Lung (tissue), 11 donors: ENCODE measurements at regions not wholly inside any gene's neighbourhood (a gene's known extent, or its start where the extent isn't known, plus 50 kb on each side); places are given as distances from the start of the nearest gene placed in this dataset.
A peak's percentile ranks its signal among the peaks of the same experiment; 100 is the strongest.

Experiments
- ATAC-seq: fragments of 200-7000 bp; cut with Tn5 transposase; one replicate; pipeline ENCODE4 v1.9.1; 2020; ENCODE audit warnings: moderate number of reproducible peaks; ENCODE audit not compliant: insufficient read depth, low FRiP score
- DNase-seq, 3 donors: peaks; one replicate each; pipeline ENCODE4 v3.0.0-alpha.2; 2013 to 2017
- H3K27ac ChIP-seq, 2 donors: one replicate each; pipeline ENCODE4 v1.5.1; 2013; ENCODE audit warnings: mild to moderate bottlenecking in 2 of 2, moderate library complexity in 2 of 2, control low read depth in 1 of 2, inconsistent platforms in 1 of 2, low read depth in 1 of 2, low read length in 1 of 2
- H3K27me3 ChIP-seq, 3 donors: one replicate each; pipeline ENCODE4 v1.5.1; 2013; ENCODE audit warnings: low read length in 2 of 3; ENCODE audit not compliant: control insufficient read depth in 3 of 3, insufficient read depth in 3 of 3
- H3K36me3 ChIP-seq, 4 donors: one replicate each; pipeline ENCODE4 v1.5.1; 2013; ENCODE audit warnings: low read length in 4 of 4, mild to moderate bottlenecking in 1 of 4, moderate library complexity in 1 of 4; ENCODE audit not compliant: control insufficient read depth in 4 of 4, insufficient read depth in 4 of 4
- H3K4me1 ChIP-seq, 5 donors: one replicate each; pipeline ENCODE4 v1.5.1; 2013; ENCODE audit warnings: low read length in 5 of 5, mild to moderate bottlenecking in 2 of 5, moderate library complexity in 1 of 5; ENCODE audit not compliant: control insufficient read depth in 5 of 5, insufficient read depth in 5 of 5
- H3K4me3 ChIP-seq: one replicate; pipeline ENCODE4 v1.5.1; 2013; ENCODE audit warnings: mild to moderate bottlenecking, control low read depth, moderate library complexity
- H3K9ac ChIP-seq, 2 donors: one replicate each; pipeline ENCODE4 v1.5.1; 2013; ENCODE audit warnings: low read length in 2 of 2, control low read depth in 1 of 2; ENCODE audit not compliant: insufficient read depth in 1 of 2
- H3K9me3 ChIP-seq, 4 donors: one replicate each; pipeline ENCODE4 v1.5.1; 2013; ENCODE audit warnings: low read length in 3 of 4, mild to moderate bottlenecking in 1 of 4, moderate library complexity in 1 of 4; ENCODE audit not compliant: control insufficient read depth in 4 of 4, insufficient read depth in 3 of 4
- WGBS, 2 donors: extraction: QIAGEN DNeasy Blood & Tissue Kit; methylation state at CpG; one replicate each; pipeline ENCODE4 v1.1.7; 2013; 5-methylcytosine and 5-hydroxymethylcytosine counted together
- TF ChIP-seq, protein P1 (sequence below): IDR thresholded peaks from 2 replicates; pipeline ENCODE4 v1.5.1; 2012; ENCODE audit warnings: mild to moderate bottlenecking; ENCODE audit errors: control extremely low read depth, extremely low read depth
- donor health status: control.
- donor health status: control.
- donor health status: Bipolar disorder and iron deficiency.
- donor health status: healthy.
- donor health status: DM: yes; HTN: yes; CAD: no.

DNA sequence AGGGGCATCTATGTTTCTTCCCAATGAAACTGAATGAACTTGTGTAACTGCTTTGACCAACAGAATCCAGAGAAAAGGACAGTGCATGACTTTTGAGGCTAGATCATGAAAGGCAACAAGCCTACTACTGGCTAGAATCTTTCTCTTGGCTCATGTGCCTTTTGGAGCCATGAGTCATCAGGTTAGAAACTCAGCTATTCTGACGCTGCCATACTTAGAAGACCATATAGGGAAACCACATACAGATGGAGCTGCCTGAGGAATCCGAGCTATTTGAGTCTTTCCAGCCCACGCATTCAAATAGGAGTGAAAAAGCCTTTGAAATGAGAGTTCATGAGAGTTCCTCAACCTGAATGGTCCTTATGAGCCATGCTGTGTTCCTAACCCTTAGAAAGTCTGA lies 738.5 kb upstream of the CHRM3 start:
- Histone ChIP-seq H3K36me3 (no peaks in the 10 kb centered on the region), H3K9me3 (no peaks in the 10 kb centered on the region), H3K9ac (no peak overlapping the region), H3K27ac (no peak overlapping the region), H3K4me1 (no peaks in the 10 kb centered on the region), H3K27me3 (no peaks in the 10 kb centered on the region), H3K4me3 (no peak overlapping the region)
- TF ChIP-seq, protein P1, sequence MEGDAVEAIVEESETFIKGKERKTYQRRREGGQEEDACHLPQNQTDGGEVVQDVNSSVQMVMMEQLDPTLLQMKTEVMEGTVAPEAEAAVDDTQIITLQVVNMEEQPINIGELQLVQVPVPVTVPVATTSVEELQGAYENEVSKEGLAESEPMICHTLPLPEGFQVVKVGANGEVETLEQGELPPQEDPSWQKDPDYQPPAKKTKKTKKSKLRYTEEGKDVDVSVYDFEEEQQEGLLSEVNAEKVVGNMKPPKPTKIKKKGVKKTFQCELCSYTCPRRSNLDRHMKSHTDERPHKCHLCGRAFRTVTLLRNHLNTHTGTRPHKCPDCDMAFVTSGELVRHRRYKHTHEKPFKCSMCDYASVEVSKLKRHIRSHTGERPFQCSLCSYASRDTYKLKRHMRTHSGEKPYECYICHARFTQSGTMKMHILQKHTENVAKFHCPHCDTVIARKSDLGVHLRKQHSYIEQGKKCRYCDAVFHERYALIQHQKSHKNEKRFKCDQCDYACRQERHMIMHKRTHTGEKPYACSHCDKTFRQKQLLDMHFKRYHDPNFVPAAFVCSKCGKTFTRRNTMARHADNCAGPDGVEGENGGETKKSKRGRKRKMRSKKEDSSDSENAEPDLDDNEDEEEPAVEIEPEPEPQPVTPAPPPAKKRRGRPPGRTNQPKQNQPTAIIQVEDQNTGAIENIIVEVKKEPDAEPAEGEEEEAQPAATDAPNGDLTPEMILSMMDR, result no peak
- whole genome bisulfite sequencing, 2 donors, result 51 to 69% methylated on average over 3 of the region's 3 CpGs
- DNase-seq (no peak), ATAC-seq (peak; percentile 34)

DNA sequence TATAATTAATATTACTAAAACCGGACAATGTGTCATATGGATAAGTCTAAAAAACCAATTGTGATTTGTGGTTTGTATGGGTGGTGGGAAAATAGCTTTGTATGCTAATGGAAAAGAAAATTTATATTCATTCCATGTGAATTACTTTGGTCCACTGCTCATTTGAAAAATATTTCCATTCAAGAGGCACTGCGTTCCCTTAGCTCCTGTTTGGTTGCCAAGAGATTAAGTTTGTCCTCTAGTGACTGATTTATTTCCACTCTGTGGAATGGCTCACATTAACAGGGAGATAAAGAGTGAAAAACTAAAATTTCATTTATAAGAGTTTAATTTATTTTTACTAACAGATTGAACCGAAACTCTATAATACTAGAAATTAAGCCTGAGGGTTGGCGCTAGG lies 744.1 kb upstream of the CHRM3 start:
- DNase-seq (no peak), ATAC-seq (no peak)
- H3K36me3 ChIP-seq, result no peaks in the 10 kb centered on the region
- H3K4me1 ChIP-seq, result no peaks in the 10 kb centered on the region
- H3K9ac ChIP-seq, result no peak overlapping the region
- H3K9me3 ChIP-seq, result no peaks in the 10 kb centered on the region
- 90 to 93% methylated on average over 4 of the region's 4 CpGs for whole genome bisulfite sequencing, 2 donors
- H3K27ac ChIP-seq, result no peak overlapping the region
- no peaks in the 10 kb centered on the region for H3K27me3 ChIP-seq
- TF ChIP-seq, protein P1, result no peak
- no peak overlapping the region for H3K4me3 ChIP-seq

DNA sequence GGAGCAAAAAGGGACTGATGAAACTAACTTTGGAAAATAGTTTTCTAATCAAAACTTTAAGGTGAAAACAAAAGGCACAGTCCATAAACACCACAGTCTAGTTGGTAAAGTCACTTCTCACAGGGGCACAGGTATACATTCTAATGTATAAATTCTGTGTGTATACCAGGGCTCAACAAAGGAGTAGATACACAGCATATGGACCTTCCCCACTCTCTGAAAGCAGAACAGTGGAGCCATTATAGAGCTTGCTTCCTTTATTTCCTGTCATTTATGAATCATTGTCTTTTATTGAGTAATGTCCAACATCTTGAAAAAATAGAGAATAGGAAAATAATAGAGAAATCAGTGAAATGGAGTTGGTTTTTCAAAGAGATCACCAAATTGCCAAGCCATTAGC lies 746.5 kb upstream of the CHRM3 start:
- Histone ChIP-seq H3K36me3 (no peaks in the 10 kb centered on the region), H3K27me3 (no peaks in the 10 kb centered on the region), H3K4me1 (no peaks in the 10 kb centered on the region), H3K9me3 (no peaks in the 10 kb centered on the region), H3K27ac (no peak overlapping the region), H3K9ac (no peak overlapping the region), H3K4me3 (no peak overlapping the region)
- TF ChIP-seq, protein P1, result no peak
- no peak for DNase-seq
- no peak for ATAC-seq

DNA sequence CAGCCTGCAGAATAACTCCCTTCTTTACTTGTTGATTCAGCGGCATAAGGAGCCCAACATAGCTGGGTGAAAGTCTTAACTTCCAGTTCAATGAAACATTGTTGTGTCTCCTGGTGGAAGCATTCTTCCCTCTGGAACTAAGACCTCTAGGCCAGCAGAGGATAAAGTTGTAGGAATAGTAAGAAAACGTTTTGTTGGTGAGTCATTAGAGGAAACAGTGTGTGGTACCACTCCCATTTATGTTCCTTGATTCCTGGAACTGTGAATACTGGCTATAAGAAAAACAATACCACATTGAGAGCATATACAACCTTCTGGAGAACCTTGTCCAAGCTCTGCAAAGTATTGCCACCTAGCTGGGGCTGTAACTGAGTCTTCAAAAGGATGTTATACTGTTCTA lies 737.4 kb upstream of the ZP4 start:
- WGBS, 2 donors, result 55 to 57% methylated on average over 2 of the region's 2 CpGs
- H3K36me3 ChIP-seq, result no peaks in the 10 kb centered on the region
- no peak overlapping the region for H3K9ac ChIP-seq
- H3K4me1 ChIP-seq, result no peaks in the 10 kb centered on the region
- TF ChIP-seq, protein P1, result no peak
- no peaks in the 10 kb centered on the region for H3K27me3 ChIP-seq
- DNase-seq (no peak), ATAC-seq (no peak)
- H3K4me3 ChIP-seq, result no peak overlapping the region
- no peak overlapping the region for H3K27ac ChIP-seq
- no peaks in the 10 kb centered on the region for H3K9me3 ChIP-seq
